Psoas muscle (tissue), 7 donors: ENCODE measurements at regions not wholly inside any gene's neighbourhood (a gene's known extent, or its start where the extent isn't known, plus 50 kb on each side); places are given as distances from the start of the nearest gene placed in this dataset.

ENCODE experiments used
- ATAC-seq, 4 donors: fragments of 200-7000 bp; cut with Tn5 transposase; one replicate each; pipeline ENCODE4 v1.9.1; 2020; ENCODE audit warnings: moderate library complexity in 3 of 4, mild to moderate bottlenecking in 2 of 4
- DNase-seq, 2 donors: peaks; one replicate each; pipeline ENCODE4 v3.0.0-alpha.2; 2020
- H3K27ac ChIP-seq: fragments of 200-600 bp; one replicate; pipeline ENCODE4 v1.8.0; 2022
- H3K27me3 ChIP-seq, 3 donors: fragments of 200-600 bp in 1 of 3; one replicate each; pipeline versions ENCODE4 v1.6.1 to v1.8.0; 2013 to 2022; ENCODE audit warnings: low read length in 2 of 3, mild to moderate bottlenecking in 2 of 3, moderate library complexity in 1 of 3; ENCODE audit not compliant: insufficient read depth in 3 of 3
- H3K36me3 ChIP-seq, 2 donors: fragments of 200-600 bp in 1 of 2; one replicate each; pipeline versions ENCODE4 v1.6.1 to v1.8.0; 2013 to 2022; ENCODE audit warnings: low read depth in 1 of 2, mild to moderate bottlenecking in 1 of 2, moderate library complexity in 1 of 2; ENCODE audit not compliant: insufficient read depth in 1 of 2
- H3K4me1 ChIP-seq: fragments of 200-600 bp; one replicate; pipeline ENCODE4 v1.8.0; 2022
- H3K4me3 ChIP-seq: fragments of 200-600 bp; one replicate; pipeline ENCODE4 v1.8.0; 2022; ENCODE audit warnings: mild to moderate bottlenecking
- H3K9me3 ChIP-seq: fragments of 200-600 bp; one replicate; pipeline ENCODE4 v1.8.0; 2022
- CTCF ChIP-seq: fragments of 200-600 bp; IDR thresholded peaks from one replicate; pipeline ENCODE4 v1.8.0; 2022; ENCODE audit warnings: antibody characterized with exemption
- WGBS, 3 donors: extraction: QIAGEN DNeasy Blood & Tissue Kit; methylation state at CpG; one replicate each; pipeline versions ENCODE4 v1.1.6 to v1.1.7; 2013; 5-methylcytosine and 5-hydroxymethylcytosine counted together
- intact Hi-C, 2 donors: fragments of 100-400 bp; cut with DNase I; formaldehyde crosslinking; loops; one replicate each; pipeline versions ENCODE4 v1.11.0 to v1.14.2; 2022
- donor health status: healthy with polysubstance abuse.
- donor health status: DM: no; HTN: no; CAD: no; lungs with moderate emphysema.
- donor health status: Bipolar disorder and iron deficiency.
- donor health status: healthy.
- donor health status: DM: yes; HTN: yes; CAD: no.
- donor health status: DM: no; HTN: no; CAD: no.
- donor health status: DM: yes; HTN: yes; CAD: no.

GRCh38 chr13:106630650-106631049, 62.7 kb upstream of the ARGLU1 start:
- Histone ChIP-seq H3K4me1 (no peaks in the 10 kb centered on the region), H3K36me3 (no peaks in the 10 kb centered on the region), H3K27ac (no peak overlapping the region), H3K4me3 (no peak overlapping the region), H3K27me3 (peaks cover 0 to 7% (median 0%) of the 10 kb centered on the region in 3 donors), H3K9me3 (no peaks in the 10 kb centered on the region)
- 68 to 74% (median 71%) methylated on average over 6 of the region's 6 CpGs for WGBS, 3 donors
- TF ChIP-seq CTCF = no peak
- intact Hi-C loops = no loop called here
- ATAC-seq = no peak
- DNase-seq = no peak

DNA sequence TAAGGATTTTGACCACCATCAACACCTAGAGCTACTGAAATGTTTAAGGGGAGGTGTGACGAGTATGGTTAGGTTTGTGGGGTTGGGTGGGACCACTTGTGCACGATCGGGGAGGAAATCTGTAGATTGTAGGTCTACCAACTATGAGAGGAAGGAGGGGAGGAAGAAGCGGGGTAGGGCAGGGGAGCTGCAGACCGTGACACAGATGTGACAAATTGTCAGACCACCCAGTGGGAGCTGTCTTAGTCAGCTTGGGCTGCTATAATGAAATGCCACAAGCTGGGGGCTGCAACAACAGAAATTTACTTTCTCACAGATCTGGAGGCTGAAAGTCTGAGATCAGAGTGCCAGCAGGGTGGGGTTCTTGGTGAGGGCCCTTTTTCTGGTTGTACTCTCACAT, 62.2 kb upstream of the ARGLU1 start:
- TF ChIP-seq CTCF = no peak
- Histone ChIP-seq H3K27me3 (peaks cover 0 to 7% (median 0%) of the 10 kb centered on the region in 3 donors), H3K27ac (no peak overlapping the region), H3K4me3 (no peak overlapping the region), H3K36me3 (no peaks in the 10 kb centered on the region), H3K9me3 (no peaks in the 10 kb centered on the region), H3K4me1 (no peaks in the 10 kb centered on the region)
- 73 to 84% (median 80%) methylated on average over 5 of the region's 5 CpGs for WGBS, 3 donors
- DNase-seq (no peak), ATAC-seq (no peak)
- intact Hi-C loops = no loop called here

DNA sequence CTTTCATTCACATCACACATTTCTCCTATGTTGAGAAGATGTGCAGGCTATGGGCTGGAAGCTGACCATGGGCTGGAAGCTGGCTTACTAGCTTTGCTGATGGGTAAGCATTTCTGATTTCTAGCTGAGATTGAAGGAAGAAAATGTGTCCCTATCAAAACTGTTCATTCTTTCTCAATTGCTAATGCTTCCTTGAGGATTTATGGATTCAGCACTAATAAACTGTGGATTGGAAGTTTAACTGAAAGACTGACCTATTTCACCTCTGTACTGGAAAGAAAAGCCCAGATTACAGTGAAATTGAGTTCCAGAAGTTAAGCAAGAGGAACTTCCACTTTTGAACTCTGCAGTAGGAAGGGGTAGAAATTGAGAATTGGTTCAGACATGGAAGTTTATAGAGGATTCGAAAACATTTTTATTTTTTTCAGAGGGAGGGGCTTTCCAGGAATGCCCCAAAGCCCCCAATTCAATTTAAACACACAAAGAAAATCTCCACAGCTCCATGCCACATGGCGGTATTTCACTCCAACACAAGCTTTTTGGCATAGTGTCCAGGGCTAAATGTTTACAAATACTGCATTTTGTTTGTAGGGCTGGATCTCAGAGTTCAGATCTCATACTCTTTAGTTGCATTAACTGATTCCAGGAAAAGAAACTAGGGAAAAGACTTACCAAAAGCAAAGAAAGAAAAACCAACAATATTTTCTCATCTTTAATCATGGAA, 61.2 kb upstream of the ARGLU1 start:
- no peak overlapping the region for H3K4me3 ChIP-seq
- 74 to 82% (median 81%) methylated on average over 2 of the region's 2 CpGs for WGBS, 3 donors
- no peak overlapping the region for H3K27ac ChIP-seq
- no peak for ATAC-seq
- DNase-seq = no peak
- intact Hi-C loops = loop anchor here in 1 of 2 donors (10.0 kb wide), 2 partner anchors 286 to 534 kb away; no protein-coding TSS in a partner anchor
- H3K36me3 ChIP-seq = no peaks in the 10 kb centered on the region
- H3K4me1 ChIP-seq = no peaks in the 10 kb centered on the region
- no peak for TF ChIP-seq CTCF
- H3K27me3 ChIP-seq = peaks cover 0 to 13% (median 3%) of the 10 kb centered on the region in 3 donors
- no peaks in the 10 kb centered on the region for H3K9me3 ChIP-seq

- no peak for TF ChIP-seq CTCF
- ATAC-seq (no peak), DNase-seq (no peak)
- Histone ChIP-seq H3K27me3 (peaks cover 0 to 20% (median 4%) of the 10 kb centered on the region in 3 donors), H3K27ac (no peak overlapping the region), H3K9me3 (no peaks in the 10 kb centered on the region), H3K36me3 (no peaks in the 10 kb centered on the region), H3K4me1 (no peaks in the 10 kb centered on the region), H3K4me3 (no peak overlapping the region)
- intact Hi-C loops = loop anchor here in 1 of 2 donors (10.0 kb wide), 2 partner anchors 288 to 532 kb away; no protein-coding TSS in a partner anchor
Measured at GRCh38 chr13:106626473-106626872, 58.5 kb upstream of the ARGLU1 start.
